MM.1S (cell line): ENCODE measurements at regions not wholly inside any gene's neighbourhood (a gene's known extent, or its start where the extent isn't known, plus 50 kb on each side); places are given as distances from the start of the nearest gene placed in this dataset.

Experiments used
- CTCF ChIP-seq: fragments of 300-600 bp; sonication (generic); IDR thresholded peaks from 2 replicates; pipeline ENCODE4 v1.5.1; 2016; ENCODE audit warnings: antibody characterized with exemption, low read length, mixed read lengths
- EZH2phosphoT487 ChIP-seq: fragments of 300-600 bp; sonication (generic); IDR thresholded peaks from 2 replicates; pipeline ENCODE4 v1.6.1; 2018; ENCODE audit warnings: antibody characterized with exemption, low read length

GRCh38 chr5:125220284-125220683 lies 473.8 kb upstream of the ZNF608 start:
- TF ChIP-seq CTCF (no peak), EZH2phosphoT487 (no peak)
